ENCODE measurements at regions not wholly inside any gene's neighbourhood (a gene's known extent, or its start where the extent isn't known, plus 50 kb on each side); places are given as distances from the start of the nearest gene placed in this dataset.

DNA sequence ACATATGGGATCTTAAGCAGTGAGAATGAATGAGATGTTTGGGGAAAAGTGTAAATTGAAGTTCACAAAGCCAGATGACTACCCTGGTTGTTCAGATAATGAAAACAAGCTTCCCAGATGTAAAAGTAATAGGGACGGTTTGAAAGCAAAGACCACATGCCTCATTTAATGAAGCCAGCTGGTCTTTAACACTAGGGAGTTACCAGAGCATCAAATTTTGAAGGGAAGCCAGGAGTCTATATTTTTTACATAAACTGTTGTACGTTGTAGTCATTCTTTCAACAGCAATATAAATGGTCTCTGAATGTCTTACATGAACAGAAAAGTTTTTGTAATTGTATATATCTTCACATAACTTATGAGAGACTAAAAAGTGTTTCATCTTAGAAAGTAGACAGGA is 2604.5 kb upstream of the PCDH20 start:
- no peak for TF ChIP-seq EP300 (IDR thresholded peaks at IDR 0.05; ENCODE audit: borderline replicate concordance)
- TF ChIP-seq EGR1 (IDR thresholded peaks at IDR 0.05), result no peak
- TF ChIP-seq NFIC (IDR thresholded peaks at IDR 0.05), result no peak
- TF ChIP-seq, protein P1, sequence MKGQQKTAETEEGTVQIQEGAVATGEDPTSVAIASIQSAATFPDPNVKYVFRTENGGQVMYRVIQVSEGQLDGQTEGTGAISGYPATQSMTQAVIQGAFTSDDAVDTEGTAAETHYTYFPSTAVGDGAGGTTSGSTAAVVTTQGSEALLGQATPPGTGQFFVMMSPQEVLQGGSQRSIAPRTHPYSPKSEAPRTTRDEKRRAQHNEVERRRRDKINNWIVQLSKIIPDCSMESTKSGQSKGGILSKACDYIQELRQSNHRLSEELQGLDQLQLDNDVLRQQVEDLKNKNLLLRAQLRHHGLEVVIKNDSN (IDR thresholded peaks at IDR 0.05), result no peak
- TF ChIP-seq, protein P2, sequence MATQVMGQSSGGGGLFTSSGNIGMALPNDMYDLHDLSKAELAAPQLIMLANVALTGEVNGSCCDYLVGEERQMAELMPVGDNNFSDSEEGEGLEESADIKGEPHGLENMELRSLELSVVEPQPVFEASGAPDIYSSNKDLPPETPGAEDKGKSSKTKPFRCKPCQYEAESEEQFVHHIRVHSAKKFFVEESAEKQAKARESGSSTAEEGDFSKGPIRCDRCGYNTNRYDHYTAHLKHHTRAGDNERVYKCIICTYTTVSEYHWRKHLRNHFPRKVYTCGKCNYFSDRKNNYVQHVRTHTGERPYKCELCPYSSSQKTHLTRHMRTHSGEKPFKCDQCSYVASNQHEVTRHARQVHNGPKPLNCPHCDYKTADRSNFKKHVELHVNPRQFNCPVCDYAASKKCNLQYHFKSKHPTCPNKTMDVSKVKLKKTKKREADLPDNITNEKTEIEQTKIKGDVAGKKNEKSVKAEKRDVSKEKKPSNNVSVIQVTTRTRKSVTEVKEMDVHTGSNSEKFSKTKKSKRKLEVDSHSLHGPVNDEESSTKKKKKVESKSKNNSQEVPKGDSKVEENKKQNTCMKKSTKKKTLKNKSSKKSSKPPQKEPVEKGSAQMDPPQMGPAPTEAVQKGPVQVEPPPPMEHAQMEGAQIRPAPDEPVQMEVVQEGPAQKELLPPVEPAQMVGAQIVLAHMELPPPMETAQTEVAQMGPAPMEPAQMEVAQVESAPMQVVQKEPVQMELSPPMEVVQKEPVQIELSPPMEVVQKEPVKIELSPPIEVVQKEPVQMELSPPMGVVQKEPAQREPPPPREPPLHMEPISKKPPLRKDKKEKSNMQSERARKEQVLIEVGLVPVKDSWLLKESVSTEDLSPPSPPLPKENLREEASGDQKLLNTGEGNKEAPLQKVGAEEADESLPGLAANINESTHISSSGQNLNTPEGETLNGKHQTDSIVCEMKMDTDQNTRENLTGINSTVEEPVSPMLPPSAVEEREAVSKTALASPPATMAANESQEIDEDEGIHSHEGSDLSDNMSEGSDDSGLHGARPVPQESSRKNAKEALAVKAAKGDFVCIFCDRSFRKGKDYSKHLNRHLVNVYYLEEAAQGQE (IDR thresholded peaks at IDR 0.05; ENCODE audit: low read depth), result no peak
- TF ChIP-seq CEBPB (IDR thresholded peaks at IDR 0.05), result no peak
